ENCODE measurements at regions not wholly inside any gene's neighbourhood (a gene's known extent, or its start where the extent isn't known, plus 50 kb on each side); places are given as distances from the start of the nearest gene placed in this dataset.

DNA sequence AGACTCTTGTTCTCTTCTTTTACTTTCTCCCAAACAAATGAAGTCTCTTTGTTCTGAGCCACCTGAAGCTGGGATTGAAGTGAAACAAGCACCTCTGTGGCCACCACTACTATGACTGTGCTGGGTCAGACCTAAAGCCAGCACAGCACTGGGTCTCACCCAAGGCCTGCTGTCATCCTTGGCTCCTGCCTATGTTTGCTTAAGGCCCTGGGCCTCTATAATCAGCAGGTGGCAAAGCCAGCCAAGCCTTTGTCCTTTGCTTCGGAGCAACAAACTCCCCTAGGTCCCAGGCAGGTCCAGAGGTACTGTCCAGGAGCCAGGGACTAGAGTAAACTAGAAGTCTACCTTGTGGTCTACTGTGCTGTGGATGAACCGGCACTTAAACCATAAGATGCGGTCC, 220.6 kb upstream of the ARSJ start:
- H3K36me3 ChIP-seq (ENCODE audit: control insufficient read depth in 2 of 4, insufficient read depth in 4 of 4, low read length in 3 of 4): no peaks in the 10 kb centered on the region; a peak in 1 of 8 replicates
- H4K8ac ChIP-seq (ENCODE audit: extremely low read depth, insufficient read depth, low read length): no peak overlapping the region
- no peak overlapping the region for H3K23ac ChIP-seq (ENCODE audit: insufficient read length)
- no peak overlapping the region for H3K18ac ChIP-seq (ENCODE audit: extremely low read depth, low read length)
- ChIA-PET POLR2A (ENCODE audit: partially characterized antibody) (no interaction called here), CTCF (ENCODE audit: partially characterized antibody) (interaction anchor here (1.1 kb wide), 1 partner anchor 20 kb away, joined by 3 read pairs; no protein-coding TSS in a partner anchor)
- no peak overlapping the region for H3K9ac ChIP-seq (replicated peaks in 1 of 4; ENCODE audit: extremely low read depth in 1 of 4, low read depth in 3 of 4, low read length in 3 of 4)
- WGBS, 2 experiments (ENCODE audit: extremely low coverage in 1 of 2, insufficient coverage in 1 of 2, insufficient read length in 1 of 2, insufficient replicate concordance in 2 of 2, low coverage in 1 of 2, low lambda C conversion rate in 2 of 2, missing lambda C conversion rate in 1 of 2): 85% methylated on average over 3 of the region's 3 CpGs; no CpG with 5 or more reads in 1 of the 2 experiments
- no peaks in the 10 kb centered on the region for H3K27me3 ChIP-seq (replicated peaks in 1 of 4; ENCODE audit: control insufficient read depth in 3 of 4, extremely low read depth in 1 of 4, insufficient read depth in 3 of 4, low read length in 3 of 4)
- H4K5ac ChIP-seq (ENCODE audit: insufficient read length, low read depth, low read length): no peak overlapping the region
- FAIRE-seq: no peak
- H3K4ac ChIP-seq (replicated peaks; ENCODE audit: insufficient read length, low read depth, low read length): no peak overlapping the region
- H2BK15ac ChIP-seq (ENCODE audit: low read length): no peak overlapping the region
- no peak overlapping the region for H2AK5ac ChIP-seq (ENCODE audit: low read depth, low read length)
- H3K79me2 ChIP-seq (ENCODE audit: control insufficient read depth in 1 of 2, insufficient read depth in 2 of 2, low read length in 2 of 2): no peaks in the 10 kb centered on the region
- H2AFZ ChIP-seq (ENCODE audit: low read length): 0 out of 2 replicates have a peak overlapping the region, but pooled peaks have one; percentile 16
- H2BK5ac ChIP-seq (ENCODE audit: low read depth, low read length): no peak overlapping the region
- no peaks in the 10 kb centered on the region for H3K79me1 ChIP-seq (ENCODE audit: low read depth, low read length)
- no peak overlapping the region for H3K4me2 ChIP-seq (ENCODE audit: insufficient read depth in 1 of 2, low read depth in 2 of 2, low read length in 2 of 2)
- no peak for DNase-seq (ENCODE audit: low read depth in 1 of 2, low spot score in 2 of 2)
- no peak overlapping the region for H3K56ac ChIP-seq (replicated peaks; ENCODE audit: insufficient read length, low read depth, low read length)
- H2BK12ac ChIP-seq (ENCODE audit: low read depth, low read length): no peak overlapping the region
- no peak overlapping the region for H3K4me3 ChIP-seq (ENCODE audit: extremely low read depth in 1 of 4, insufficient read depth in 2 of 4, low read depth in 3 of 4, low read length in 4 of 4)
- no peaks in the 10 kb centered on the region for H4K20me1 ChIP-seq (replicated peaks in 1 of 2; ENCODE audit: control insufficient read depth in 1 of 2, insufficient read depth in 2 of 2, low read length in 2 of 2)
- no peaks in the 10 kb centered on the region for H3K23me2 ChIP-seq (ENCODE audit: low read depth, low read length)
- H3K27ac ChIP-seq (ENCODE audit: low read depth, low read length): no peak overlapping the region
- H2BK120ac ChIP-seq (replicated peaks; ENCODE audit: low read depth, low read length): no peak overlapping the region
- no peaks in the 10 kb centered on the region for H3K4me1 ChIP-seq (replicated peaks in 1 of 4; ENCODE audit: control insufficient read depth in 3 of 4, insufficient read depth in 4 of 4, low read length in 3 of 4)
- H3K14ac ChIP-seq (ENCODE audit: insufficient read length): no peak overlapping the region
- no peak overlapping the region for H4K91ac ChIP-seq (replicated peaks; ENCODE audit: insufficient read length, low read length)
- no peak overlapping the region for H2BK20ac ChIP-seq (ENCODE audit: low read length)
- no peaks in the 10 kb centered on the region for H3K9me3 ChIP-seq (ENCODE audit: insufficient read depth in 2 of 2, low read depth in 1 of 2, low read length in 1 of 2)
- no peak for TF ChIP-seq POLR2A (IDR thresholded peaks at IDR 0.05; ENCODE audit: control extremely low read depth in 1 of 2, low read depth in 2 of 2, low read length in 2 of 2)
- no peak for TF ChIP-seq SIX5 (IDR thresholded peaks at IDR 0.05; ENCODE audit: low read depth, low read length)
- TF ChIP-seq CEBPB (IDR thresholded peaks at IDR 0.05; ENCODE audit: low read depth, low read length): no peak
- no peak for TF ChIP-seq POU5F1 (IDR thresholded peaks at IDR 0.05; ENCODE audit: low read depth, low read length)
- TF ChIP-seq, protein P1, sequence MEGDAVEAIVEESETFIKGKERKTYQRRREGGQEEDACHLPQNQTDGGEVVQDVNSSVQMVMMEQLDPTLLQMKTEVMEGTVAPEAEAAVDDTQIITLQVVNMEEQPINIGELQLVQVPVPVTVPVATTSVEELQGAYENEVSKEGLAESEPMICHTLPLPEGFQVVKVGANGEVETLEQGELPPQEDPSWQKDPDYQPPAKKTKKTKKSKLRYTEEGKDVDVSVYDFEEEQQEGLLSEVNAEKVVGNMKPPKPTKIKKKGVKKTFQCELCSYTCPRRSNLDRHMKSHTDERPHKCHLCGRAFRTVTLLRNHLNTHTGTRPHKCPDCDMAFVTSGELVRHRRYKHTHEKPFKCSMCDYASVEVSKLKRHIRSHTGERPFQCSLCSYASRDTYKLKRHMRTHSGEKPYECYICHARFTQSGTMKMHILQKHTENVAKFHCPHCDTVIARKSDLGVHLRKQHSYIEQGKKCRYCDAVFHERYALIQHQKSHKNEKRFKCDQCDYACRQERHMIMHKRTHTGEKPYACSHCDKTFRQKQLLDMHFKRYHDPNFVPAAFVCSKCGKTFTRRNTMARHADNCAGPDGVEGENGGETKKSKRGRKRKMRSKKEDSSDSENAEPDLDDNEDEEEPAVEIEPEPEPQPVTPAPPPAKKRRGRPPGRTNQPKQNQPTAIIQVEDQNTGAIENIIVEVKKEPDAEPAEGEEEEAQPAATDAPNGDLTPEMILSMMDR (IDR thresholded peaks at IDR 0.05; ENCODE audit: control extremely low read depth in 1 of 3, insufficient read depth in 1 of 3, low read depth in 1 of 3, low read length in 3 of 3): no peak
- no peak for TF ChIP-seq NANOG (IDR thresholded peaks at IDR 0.05; ENCODE audit: insufficient read depth, low read depth, low read length, poor library complexity, severe bottlenecking)
- TF ChIP-seq EZH2 (IDR thresholded peaks at IDR 0.05; ENCODE audit: low read depth, low read length, severe bottlenecking): no peak
- TF ChIP-seq, protein P2, sequence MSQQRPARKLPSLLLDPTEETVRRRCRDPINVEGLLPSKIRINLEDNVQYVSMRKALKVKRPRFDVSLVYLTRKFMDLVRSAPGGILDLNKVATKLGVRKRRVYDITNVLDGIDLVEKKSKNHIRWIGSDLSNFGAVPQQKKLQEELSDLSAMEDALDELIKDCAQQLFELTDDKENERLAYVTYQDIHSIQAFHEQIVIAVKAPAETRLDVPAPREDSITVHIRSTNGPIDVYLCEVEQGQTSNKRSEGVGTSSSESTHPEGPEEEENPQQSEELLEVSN (IDR thresholded peaks at IDR 0.05): no peak
- no peak for TF ChIP-seq RFX5 (IDR thresholded peaks at IDR 0.05; ENCODE audit: borderline replicate concordance, low read depth, low read length)
- TF ChIP-seq HDAC2 (IDR thresholded peaks at IDR 0.05; ENCODE audit: borderline replicate concordance in 1 of 2, low read depth in 2 of 2, low read length in 2 of 2): no peak
- no peak for TF ChIP-seq EGR1 (IDR thresholded peaks at IDR 0.05; ENCODE audit: borderline replicate concordance, low read depth, low read length)
- no peak for TF ChIP-seq SP4 (IDR thresholded peaks at IDR 0.05; ENCODE audit: low read length)

Data from H1 (cell line).